ENCODE measurements at regions not wholly inside any gene's neighbourhood (a gene's known extent, or its start where the extent isn't known, plus 50 kb on each side); places are given as distances from the start of the nearest gene placed in this dataset.

GRCh38 chr21:35683664-35684304 lies 376.5 kb downstream of the SETD4 start:
- DNase-seq, result no peak

DNA sequence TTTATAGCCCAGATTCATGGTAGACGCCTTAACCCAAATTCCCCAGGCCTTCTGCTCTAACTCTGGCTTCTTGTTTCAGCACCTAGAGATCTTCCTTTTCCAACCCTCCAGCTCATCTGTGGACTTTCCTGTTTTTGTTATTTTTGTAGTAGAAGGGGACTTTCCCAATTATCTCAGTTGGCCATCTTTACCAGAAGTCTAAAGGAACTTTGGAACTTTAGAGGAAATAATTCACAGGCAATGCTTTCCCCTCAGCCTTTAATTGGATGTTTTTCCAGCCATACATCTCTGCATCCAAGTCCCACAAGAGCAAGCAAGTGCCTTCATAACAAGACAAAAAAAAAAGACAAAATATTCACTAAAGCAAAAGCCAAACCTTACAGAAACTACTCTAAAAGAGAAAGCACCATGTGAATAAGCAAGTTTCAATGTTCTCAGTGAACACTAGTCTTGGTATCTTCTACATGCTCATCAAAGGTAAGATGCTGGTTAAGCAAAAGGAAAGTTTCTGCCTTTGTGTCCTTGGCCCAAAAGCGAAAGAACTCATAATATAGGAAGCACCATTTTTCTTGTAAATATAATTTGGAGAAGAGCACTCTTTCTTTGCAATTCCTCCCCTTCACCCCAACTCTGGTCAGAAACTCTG lies 377.3 kb downstream of the SETD4 start:
- no peak for DNase-seq

DNA sequence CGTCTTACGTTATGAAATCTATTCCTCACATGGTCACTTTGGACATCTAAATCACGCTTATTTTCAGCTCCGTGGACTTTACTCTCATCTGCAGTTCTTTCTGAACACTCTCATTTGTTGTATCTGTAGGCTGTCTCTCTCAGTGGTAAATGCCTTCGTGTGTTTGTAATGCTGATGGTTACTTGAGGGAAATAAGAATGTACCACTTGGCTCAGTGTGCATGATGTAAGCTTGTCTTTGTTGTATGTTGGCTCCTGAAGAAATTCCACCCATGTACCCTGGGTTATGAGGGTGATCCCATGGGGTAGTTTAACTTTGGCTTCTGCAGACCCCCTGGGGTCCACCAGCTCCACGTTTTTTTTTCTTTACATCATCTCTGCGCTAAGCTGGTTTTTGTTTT lies 378.4 kb downstream of the SETD4 start:
- peak; percentile 16 for DNase-seq

GRCh38 chr21:35679076-35679475 lies 381.2 kb downstream of the SETD4 start:
- no peak for DNase-seq

DNA sequence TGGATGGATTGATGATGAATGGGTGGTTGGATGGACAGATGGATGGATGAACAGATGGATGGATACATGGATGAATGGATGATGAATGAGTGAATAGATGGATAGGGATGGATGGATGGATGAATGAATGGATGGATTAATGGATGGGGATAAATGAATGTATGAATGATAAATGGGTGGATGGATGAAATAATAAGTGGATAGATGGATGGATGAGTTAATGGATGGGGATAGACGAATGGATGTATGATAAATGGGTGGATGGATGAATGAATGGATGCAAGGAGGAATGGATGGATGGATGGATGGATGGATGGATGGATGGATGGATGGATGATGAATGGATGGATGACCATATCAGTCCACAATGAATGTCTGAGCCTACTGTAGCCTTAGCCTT lies 381.9 kb downstream of the SETD4 start:
- DNase-seq, result no peak

DNA sequence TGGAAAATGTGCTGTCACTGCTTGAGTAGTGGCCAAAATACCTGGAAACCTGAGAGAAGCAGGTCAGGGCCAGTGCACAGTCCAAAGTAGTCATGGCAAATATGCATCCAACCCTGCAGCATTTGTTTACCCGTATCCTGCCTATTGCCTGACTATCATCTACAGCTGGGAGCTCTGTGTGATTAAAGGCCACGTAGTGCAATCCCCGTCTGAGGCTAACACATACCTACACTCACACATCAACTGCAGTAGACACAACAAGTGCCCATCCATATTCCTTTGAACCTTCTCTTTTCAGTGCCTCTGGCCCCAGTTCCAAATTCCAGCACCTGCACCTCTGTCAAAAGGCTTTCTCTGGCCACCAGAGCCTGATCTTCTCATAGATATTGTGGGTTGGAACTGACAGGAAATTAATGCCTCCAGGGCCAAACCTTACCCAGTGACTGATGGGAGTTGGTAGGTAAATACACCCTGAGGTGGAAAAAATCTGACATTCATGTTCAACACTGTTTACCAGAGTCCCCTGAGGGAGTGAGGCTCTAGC lies 383.0 kb downstream of the SETD4 start:
- no peak for DNase-seq

- no peak for DNase-seq
Measured at GRCh38 chr21:35674895-35675470, 385.3 kb downstream of the SETD4 start.

GRCh38 chr21:35674091-35674671 lies 386.1 kb downstream of the SETD4 start:
- no peak for DNase-seq

DNA sequence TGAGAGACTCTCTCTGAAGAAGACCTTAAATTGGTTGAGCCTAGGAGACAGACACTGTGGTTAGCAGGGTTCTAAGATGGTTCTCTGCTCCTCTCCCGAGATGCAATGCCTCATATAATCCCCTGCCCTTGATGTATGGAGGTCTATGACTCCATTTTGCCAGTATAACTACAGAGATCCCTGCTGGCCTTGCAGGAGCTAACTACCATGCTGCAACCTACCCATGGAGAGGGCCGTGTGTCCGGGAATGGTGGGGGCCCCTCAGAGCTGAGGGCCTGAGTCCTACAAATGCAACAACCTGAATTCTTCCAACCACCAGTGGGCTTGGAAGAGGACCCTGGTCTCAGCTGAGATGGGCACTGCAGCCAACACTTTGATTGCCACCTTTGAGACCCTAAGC lies 388.0 kb downstream of the SETD4 start:
- DNase-seq, result no peak

DNA sequence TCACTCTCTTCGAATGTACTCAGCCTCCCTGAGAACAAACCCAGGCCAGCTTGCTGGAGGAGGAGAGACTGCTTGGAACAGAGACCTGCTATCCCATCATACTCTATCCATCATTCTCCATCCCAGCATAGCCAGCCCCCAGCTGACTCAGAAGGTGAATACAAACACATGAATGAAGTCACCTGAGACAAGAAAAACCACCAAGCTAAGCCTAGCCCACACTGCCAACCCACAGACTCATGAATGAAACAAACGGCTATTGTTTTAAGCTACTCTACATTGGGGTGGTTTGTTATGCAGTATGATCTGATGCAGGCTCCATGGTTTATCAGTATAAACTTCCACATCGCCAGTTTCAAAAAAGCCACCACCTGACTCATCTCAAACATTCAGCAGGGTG lies 395.6 kb downstream of the SETD4 start:
- DNase-seq, result no peak

DNA sequence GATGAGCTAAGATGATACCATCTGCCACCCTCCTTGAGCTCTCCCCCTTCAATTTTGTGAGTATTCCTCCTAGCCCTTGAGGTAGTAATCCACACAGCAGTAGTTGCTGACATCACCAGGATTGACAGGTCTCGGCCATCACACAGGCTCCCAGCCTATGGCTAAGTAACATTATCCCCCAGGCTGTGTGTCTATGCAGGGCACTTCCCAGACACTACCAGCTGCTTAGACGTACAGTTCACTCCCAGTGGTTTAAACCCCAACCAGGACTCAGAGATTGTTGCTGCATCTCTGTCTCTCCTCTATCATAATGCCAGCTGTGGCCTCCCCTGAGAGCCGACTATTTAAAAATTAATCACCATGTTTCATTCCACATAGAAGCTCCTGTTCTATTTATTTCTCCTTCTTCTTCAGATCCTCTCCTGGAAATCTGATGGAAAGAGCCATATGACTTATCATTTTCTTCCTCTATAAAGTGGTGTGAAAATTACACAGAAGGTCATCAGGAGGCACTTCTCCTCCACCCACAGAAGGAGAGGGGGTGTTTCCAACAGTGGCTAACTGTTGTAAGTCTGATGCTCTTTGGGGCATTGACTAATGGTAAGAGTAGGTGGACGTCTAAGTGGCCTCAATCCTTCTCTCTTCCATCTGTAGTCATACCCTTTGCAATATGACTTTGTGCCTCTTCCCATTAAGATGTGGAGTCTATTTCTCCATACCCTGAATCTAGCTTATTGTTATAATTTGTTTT lies 396.3 kb downstream of the SETD4 start:
- no peak for DNase-seq

DNA sequence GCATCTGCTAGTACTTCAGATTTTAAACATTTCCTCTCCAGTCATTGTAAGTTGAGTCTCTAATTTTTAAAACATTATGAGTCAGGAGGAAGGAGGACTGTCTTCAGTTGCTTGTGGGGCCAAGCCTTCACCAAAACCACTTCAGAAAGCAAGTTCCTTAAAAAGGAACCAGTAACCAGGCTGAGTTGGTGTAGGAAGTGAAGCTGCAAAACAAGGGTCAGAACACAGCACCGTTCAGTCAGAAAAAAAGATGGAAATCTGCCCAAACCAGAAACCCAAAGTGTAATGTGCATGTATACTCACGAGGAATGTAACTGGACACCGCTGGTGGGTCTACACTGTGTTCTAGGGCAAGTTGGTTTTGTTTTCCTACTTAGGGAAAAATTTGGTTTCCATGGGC lies 402.1 kb downstream of the SETD4 start:
- peak; percentile 84 for DNase-seq

- DNase-seq, result no peak
Measured at GRCh38 chr21:35652872-35653271, 407.5 kb downstream of the SETD4 start.

DNA sequence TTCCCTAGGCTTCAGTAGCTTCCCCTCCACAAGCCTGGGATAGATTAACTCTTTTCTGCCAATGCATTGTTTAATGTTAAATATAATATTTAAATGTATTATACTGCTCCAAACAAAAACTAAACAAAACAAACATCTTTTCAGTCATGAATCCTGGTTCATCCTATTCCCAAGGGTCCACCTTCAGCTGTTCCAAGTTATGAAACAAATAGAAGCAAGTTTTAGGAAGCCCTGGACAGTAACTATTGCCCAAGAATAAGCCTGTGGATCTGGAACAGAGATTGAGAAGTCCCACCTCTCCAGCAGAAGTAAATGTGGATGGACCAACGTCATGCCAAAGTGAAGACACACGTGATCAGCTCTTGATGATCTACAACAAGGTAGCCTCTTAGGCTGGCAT lies 408.1 kb downstream of the SETD4 start:
- DNase-seq, result no peak

- no peak for DNase-seq
Measured at GRCh38 chr21:35651196-35651595, 409.1 kb downstream of the SETD4 start.

- DNase-seq, result peak; percentile 61
Measured at GRCh38 chr21:35649186-35649585, 411.1 kb downstream of the SETD4 start.

DNA sequence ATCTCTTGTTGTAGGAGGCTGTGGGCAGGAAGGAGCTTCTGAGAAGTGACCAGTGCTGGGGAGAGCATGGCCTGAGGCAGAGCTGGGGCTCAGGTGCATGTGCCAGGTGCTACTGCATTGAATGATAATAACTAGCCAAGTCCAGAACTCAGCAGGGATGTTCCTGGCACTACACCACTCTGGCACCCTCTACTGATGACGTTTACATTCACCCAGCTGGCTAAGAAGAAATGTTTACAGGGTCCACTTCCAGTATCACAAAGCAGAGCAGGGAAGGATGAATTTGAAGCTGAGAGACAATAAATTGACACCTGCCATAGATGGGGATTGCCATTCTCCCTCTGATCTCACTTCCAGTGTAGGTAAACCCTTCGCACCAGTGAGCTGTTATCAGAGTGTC lies 411.8 kb downstream of the SETD4 start:
- no peak for DNase-seq

DNA sequence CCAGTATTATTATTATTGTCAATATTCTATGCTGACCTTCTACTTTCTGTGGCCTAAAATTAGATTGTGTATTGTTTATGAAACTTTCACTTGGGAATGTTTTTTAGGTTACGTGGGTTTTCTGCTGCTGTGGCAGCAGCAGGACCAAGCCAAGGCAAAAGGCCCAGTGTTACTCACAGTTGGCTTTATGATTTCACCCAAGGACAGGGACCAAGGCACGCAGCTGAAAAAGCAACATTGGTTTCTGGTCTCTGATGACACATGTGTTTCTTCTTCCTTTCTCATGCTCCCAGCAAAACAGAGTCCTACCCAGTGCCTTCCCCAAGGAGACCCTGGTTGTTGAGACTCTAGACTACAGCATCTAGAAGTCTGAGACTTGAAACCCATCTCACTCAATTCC lies 413.7 kb downstream of the SETD4 start:
- DNase-seq, result peak; percentile 92

- DNase-seq, result no peak
Measured at GRCh38 chr21:35645991-35646390, 414.3 kb downstream of the SETD4 start.

DNA sequence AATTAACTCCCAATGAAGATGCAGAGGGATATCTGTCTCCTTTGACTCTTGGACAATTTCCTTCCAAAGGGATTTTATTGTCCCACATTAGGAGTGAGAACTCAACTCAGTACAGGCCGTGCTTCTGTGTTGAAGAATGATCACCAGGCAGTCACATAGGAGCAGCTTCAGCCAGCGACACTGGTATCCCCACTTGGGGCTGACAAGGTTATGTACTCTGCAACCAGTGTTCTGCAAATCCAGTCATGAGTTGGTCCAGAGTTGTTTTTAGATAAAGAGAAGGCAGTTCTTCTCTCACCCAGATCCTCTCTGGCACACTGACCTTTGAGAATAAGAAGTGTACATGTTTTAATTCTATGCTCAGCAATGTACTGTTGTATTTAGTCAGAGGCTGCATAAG lies 415.8 kb downstream of the SETD4 start:
- DNase-seq, result no peak

- peak; percentile 65 for DNase-seq
Measured at GRCh38 chr21:35643176-35643575, 417.1 kb downstream of the SETD4 start.

GRCh38 chr21:35641271-35642016 lies 418.9 kb downstream of the SETD4 start:
- peak; percentile 88 for DNase-seq
